ENCODE measurements at regions not wholly inside any gene's neighbourhood (a gene's known extent, or its start where the extent isn't known, plus 50 kb on each side); places are given as distances from the start of the nearest gene placed in this dataset.

GRCh38 chr1:30023339-30024022, 699.9 kb downstream of the MATN1 start:
- Histone ChIP-seq H3K4me1 (ENCODE audit: control insufficient read depth, low read length) (no peaks in the 10 kb centered on the region), H3F3A (ENCODE audit: control insufficient read depth, insufficient read depth) (no peaks in the 10 kb centered on the region), H3K27me3 (ENCODE audit: control insufficient read depth, low read length) (peaks cover 2% of the 10 kb centered on the region; the same call in 1 of the 2 replicates), H3K9me2 (replicated peaks; ENCODE audit: control insufficient read depth, low read length) (no peaks in the 10 kb centered on the region), H3K4me3 (ENCODE audit: low read length) (no peak overlapping the region), H3K4me2 (ENCODE audit: low read length) (no peak overlapping the region), H4K20me1 (ENCODE audit: control insufficient read depth, insufficient read depth, low read depth, low read length) (no peaks in the 10 kb centered on the region), H3K27ac (ENCODE audit: low read depth, low read length) (no peak overlapping the region), H3K9me3 (ENCODE audit: control insufficient read depth, insufficient read depth, low read length) (no peaks in the 10 kb centered on the region), H3K79me2 (ENCODE audit: control insufficient read depth, low read length) (no peaks in the 10 kb centered on the region), H3K36me3 (ENCODE audit: control insufficient read depth, low read length) (no peaks in the 10 kb centered on the region)
- TF ChIP-seq EZH2phosphoT487 (IDR thresholded peaks at IDR 0.05; ENCODE audit: borderline replicate concordance, low read length) (no peak), CTCF (IDR thresholded peaks at IDR 0.05; ENCODE audit: low read depth, low read length, poor library complexity, severe bottlenecking) (no peak)

- H3K27me3 ChIP-seq (ENCODE audit: control insufficient read depth, low read length): no peaks in the 10 kb centered on the region; the same call in 1 of the 2 replicates
- H3K4me3 ChIP-seq (ENCODE audit: low read length): no peak overlapping the region
- H3K79me2 ChIP-seq (ENCODE audit: control insufficient read depth, low read length): no peaks in the 10 kb centered on the region
- TF ChIP-seq CTCF (IDR thresholded peaks at IDR 0.05; ENCODE audit: low read depth, low read length, poor library complexity, severe bottlenecking) (no peak), EZH2phosphoT487 (IDR thresholded peaks at IDR 0.05; ENCODE audit: borderline replicate concordance, low read length) (no peak)
- no peaks in the 10 kb centered on the region for H3F3A ChIP-seq (ENCODE audit: control insufficient read depth, insufficient read depth)
- H4K20me1 ChIP-seq (ENCODE audit: control insufficient read depth, insufficient read depth, low read depth, low read length): no peaks in the 10 kb centered on the region
- no peak overlapping the region for H3K27ac ChIP-seq (ENCODE audit: low read depth, low read length)
- H3K36me3 ChIP-seq (ENCODE audit: control insufficient read depth, low read length): no peaks in the 10 kb centered on the region
- no peaks in the 10 kb centered on the region for H3K9me2 ChIP-seq (replicated peaks; ENCODE audit: control insufficient read depth, low read length)
- H3K4me2 ChIP-seq (ENCODE audit: low read length): no peak overlapping the region
- H3K9me3 ChIP-seq (ENCODE audit: control insufficient read depth, insufficient read depth, low read length): no peaks in the 10 kb centered on the region
- H3K4me1 ChIP-seq (ENCODE audit: control insufficient read depth, low read length): peaks cover 4% of the 10 kb centered on the region; the same call in 1 of the 2 replicates
Observed at GRCh38 chr1:30014031-30014430, 709.4 kb downstream of the MATN1 start.

- Histone ChIP-seq H3K4me2 (ENCODE audit: low read length) (no peak overlapping the region), H3K9me3 (ENCODE audit: control insufficient read depth, insufficient read depth, low read length) (no peaks in the 10 kb centered on the region), H3K9me2 (replicated peaks; ENCODE audit: control insufficient read depth, low read length) (no peaks in the 10 kb centered on the region), H3F3A (ENCODE audit: control insufficient read depth, insufficient read depth) (no peaks in the 10 kb centered on the region), H3K79me2 (ENCODE audit: control insufficient read depth, low read length) (no peaks in the 10 kb centered on the region), H3K36me3 (ENCODE audit: control insufficient read depth, low read length) (no peaks in the 10 kb centered on the region), H4K20me1 (ENCODE audit: control insufficient read depth, insufficient read depth, low read depth, low read length) (no peaks in the 10 kb centered on the region), H3K4me1 (ENCODE audit: control insufficient read depth, low read length) (peaks cover 4% of the 10 kb centered on the region; the same call in 1 of the 2 replicates), H3K4me3 (ENCODE audit: low read length) (no peak overlapping the region), H3K27me3 (ENCODE audit: control insufficient read depth, low read length) (no peaks in the 10 kb centered on the region), H3K27ac (ENCODE audit: low read depth, low read length) (no peak overlapping the region)
- TF ChIP-seq CTCF (IDR thresholded peaks at IDR 0.05; ENCODE audit: low read depth, low read length, poor library complexity, severe bottlenecking) (no peak), EZH2phosphoT487 (IDR thresholded peaks at IDR 0.05; ENCODE audit: borderline replicate concordance, low read length) (no peak)
Observed at GRCh38 chr1:30012455-30013440, 710.6 kb downstream of the MATN1 start.
